PC-9 (cell line): ENCODE measurements at regions not wholly inside any gene's neighbourhood (a gene's known extent, or its start where the extent isn't known, plus 50 kb on each side); places are given as distances from the start of the nearest gene placed in this dataset.

Source experiments
- EZH2 ChIP-seq: fragments of 200-600 bp; sonication (generic); IDR thresholded peaks from 2 replicates; pipeline ENCODE4 v1.8.0; 2017; ENCODE audit warnings: antibody characterized with exemption, low read depth
- TF ChIP-seq, protein P1 (sequence below): fragments of 200-600 bp; sonication (generic); conservative IDR thresholded peaks from 2 replicates; pipeline ENCODE4 v1.6.1; 2017; ENCODE audit warnings: mixed run types, antibody characterized with exemption, mild to moderate bottlenecking, moderate library complexity

DNA sequence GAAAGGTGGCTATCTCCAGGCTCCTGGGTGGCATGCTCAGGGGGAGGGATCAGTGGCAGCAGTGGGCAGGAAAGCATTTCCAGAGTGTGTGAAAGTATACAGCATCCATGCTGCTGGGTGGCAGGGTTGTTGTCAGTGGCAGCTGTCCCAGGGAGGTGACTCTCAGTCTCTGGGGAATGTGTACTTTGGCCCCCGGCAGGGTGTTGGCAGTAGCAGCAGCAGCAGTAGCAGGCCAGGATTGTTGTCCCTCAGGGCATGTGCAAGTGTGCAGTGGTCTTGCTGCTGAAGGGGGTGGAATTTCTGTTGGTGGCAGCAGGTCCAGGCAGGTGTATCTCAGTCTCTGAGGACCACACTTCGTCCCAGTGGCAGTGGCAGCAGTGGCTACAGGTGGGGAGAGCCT is 71.7 kb upstream of the GUCA2B start:
- TF ChIP-seq, protein P1, sequence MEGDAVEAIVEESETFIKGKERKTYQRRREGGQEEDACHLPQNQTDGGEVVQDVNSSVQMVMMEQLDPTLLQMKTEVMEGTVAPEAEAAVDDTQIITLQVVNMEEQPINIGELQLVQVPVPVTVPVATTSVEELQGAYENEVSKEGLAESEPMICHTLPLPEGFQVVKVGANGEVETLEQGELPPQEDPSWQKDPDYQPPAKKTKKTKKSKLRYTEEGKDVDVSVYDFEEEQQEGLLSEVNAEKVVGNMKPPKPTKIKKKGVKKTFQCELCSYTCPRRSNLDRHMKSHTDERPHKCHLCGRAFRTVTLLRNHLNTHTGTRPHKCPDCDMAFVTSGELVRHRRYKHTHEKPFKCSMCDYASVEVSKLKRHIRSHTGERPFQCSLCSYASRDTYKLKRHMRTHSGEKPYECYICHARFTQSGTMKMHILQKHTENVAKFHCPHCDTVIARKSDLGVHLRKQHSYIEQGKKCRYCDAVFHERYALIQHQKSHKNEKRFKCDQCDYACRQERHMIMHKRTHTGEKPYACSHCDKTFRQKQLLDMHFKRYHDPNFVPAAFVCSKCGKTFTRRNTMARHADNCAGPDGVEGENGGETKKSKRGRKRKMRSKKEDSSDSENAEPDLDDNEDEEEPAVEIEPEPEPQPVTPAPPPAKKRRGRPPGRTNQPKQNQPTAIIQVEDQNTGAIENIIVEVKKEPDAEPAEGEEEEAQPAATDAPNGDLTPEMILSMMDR, result no peak
- TF ChIP-seq EZH2, result no peak
